ENCODE measurements at regions not wholly inside any gene's neighbourhood (a gene's known extent, or its start where the extent isn't known, plus 50 kb on each side); places are given as distances from the start of the nearest gene placed in this dataset.

DNA sequence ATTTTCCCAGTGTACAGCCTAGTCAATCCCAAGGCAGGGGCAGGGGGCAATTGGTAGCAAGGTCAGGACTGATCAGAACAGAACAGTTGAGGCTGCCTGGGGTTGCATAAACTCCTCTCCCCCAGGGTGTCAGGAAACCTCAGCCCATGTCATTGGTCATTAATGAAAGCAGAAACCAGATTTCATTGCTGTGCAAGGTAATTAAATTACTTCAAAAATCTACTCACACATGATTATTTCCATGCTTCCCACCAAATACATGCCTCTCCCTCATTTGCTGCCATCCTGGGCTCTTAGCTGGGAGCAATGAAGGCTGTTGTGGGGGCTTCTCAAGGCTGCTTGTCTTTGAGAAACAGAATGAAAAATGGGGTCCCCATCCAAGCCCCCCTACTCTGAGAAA, 124.2 kb downstream of the PHETA1 start:
- TF ChIP-seq ISL1 (CRISPR knock-in tag; IDR thresholded peaks at IDR 0.05) (no peak), TOX (CRISPR knock-in tag; IDR thresholded peaks at IDR 0.05; ENCODE audit: borderline replicate concordance) (no peak), PATZ1 (CRISPR knock-in tag; IDR thresholded peaks at IDR 0.05; ENCODE audit: borderline replicate concordance) (no peak), ZNF565 (CRISPR knock-in tag; conservative IDR thresholded peaks at IDR 0.05; ENCODE audit: low read depth) (no peak), GLIS3 (CRISPR knock-in tag; IDR thresholded peaks at IDR 0.05) (no peak), ZFP3 (CRISPR knock-in tag; IDR thresholded peaks at IDR 0.05) (no peak), RARB (CRISPR knock-in tag; IDR thresholded peaks at IDR 0.05) (no peak), ZNF70 (CRISPR knock-in tag; IDR thresholded peaks at IDR 0.05) (no peak), ZFP30 (CRISPR knock-in tag; IDR thresholded peaks at IDR 0.05) (no peak), ZNF8 (CRISPR knock-in tag; IDR thresholded peaks at IDR 0.05) (no peak), PPARA (CRISPR knock-in tag; IDR thresholded peaks at IDR 0.05; ENCODE audit: borderline replicate concordance) (no peak), POU6F1 (CRISPR knock-in tag; IDR thresholded peaks at IDR 0.05; ENCODE audit: borderline replicate concordance, low read depth) (no peak), ESRRG (CRISPR knock-in tag; IDR thresholded peaks at IDR 0.05) (no peak)
- TF ChIP-seq, protein P1, sequence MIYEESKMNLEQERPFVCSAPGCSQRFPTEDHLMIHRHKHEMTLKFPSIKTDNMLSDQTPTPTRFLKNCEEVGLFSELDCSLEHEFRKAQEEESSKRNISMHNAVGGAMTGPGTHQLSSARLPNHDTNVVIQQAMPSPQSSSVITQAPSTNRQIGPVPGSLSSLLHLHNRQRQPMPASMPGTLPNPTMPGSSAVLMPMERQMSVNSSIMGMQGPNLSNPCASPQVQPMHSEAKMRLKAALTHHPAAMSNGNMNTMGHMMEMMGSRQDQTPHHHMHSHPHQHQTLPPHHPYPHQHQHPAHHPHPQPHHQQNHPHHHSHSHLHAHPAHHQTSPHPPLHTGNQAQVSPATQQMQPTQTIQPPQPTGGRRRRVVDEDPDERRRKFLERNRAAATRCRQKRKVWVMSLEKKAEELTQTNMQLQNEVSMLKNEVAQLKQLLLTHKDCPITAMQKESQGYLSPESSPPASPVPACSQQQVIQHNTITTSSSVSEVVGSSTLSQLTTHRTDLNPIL (CRISPR knock-in tag; IDR thresholded peaks at IDR 0.05; ENCODE audit: low read depth), result no peak
